Neural cell (in vitro differentiated cells): ENCODE measurements at regions not wholly inside any gene's neighbourhood (a gene's known extent, or its start where the extent isn't known, plus 50 kb on each side); places are given as distances from the start of the nearest gene placed in this dataset.

ENCODE experiments used
- H2AFZ ChIP-seq: fragments of 200-600, 300-800 bp; sonication (generic), shearing (Covaris generic); 2 replicates; pipeline ENCODE4 v1.6.0; 2014; ENCODE audit warnings: low read depth, mild to moderate bottlenecking, antibody characterized with exemption, low read length, moderate library complexity
- H3F3A ChIP-seq: fragments of 200-600 bp; shearing (Covaris generic); 2 replicates; pipeline ENCODE4 v1.6.1; 2016; ENCODE audit warnings: mild to moderate bottlenecking, moderate library complexity, mixed read lengths, antibody characterized with exemption, low read length; ENCODE audit not compliant: insufficient read depth, poor library complexity, severe bottlenecking
- H3K27ac ChIP-seq: fragments of 200-600, 300-800 bp; sonication (generic), shearing (Covaris generic); 2 replicates; pipeline ENCODE4 v1.5.1; 2014; ENCODE audit warnings: mild to moderate bottlenecking, low read length, moderate library complexity
- H3K27me3 ChIP-seq: fragments of 300-800, 200-600 bp; sonication (generic), shearing (Covaris generic); 2 replicates; pipeline ENCODE4 v1.6.0; 2014; ENCODE audit warnings: mild to moderate bottlenecking, low read depth, low read length, moderate library complexity; ENCODE audit not compliant: insufficient read depth
- H3K36me3 ChIP-seq: fragments of 300-800, 200-600 bp; sonication (generic), shearing (Covaris generic); 2 replicates; pipeline ENCODE4 v1.5.1; 2014; ENCODE audit warnings: mild to moderate bottlenecking, antibody characterized with exemption, low read length, moderate library complexity; ENCODE audit not compliant: insufficient read depth
- H3K4me2 ChIP-seq: fragments of 300-800, 200-600 bp; sonication (generic), shearing (Covaris generic); 2 replicates; pipeline ENCODE4 v1.6.0; 2014; ENCODE audit warnings: mild to moderate bottlenecking, low read length
- H3K4me3 ChIP-seq: fragments of 300-800, 200-600 bp; sonication (generic), shearing (Covaris generic); 2 replicates; pipeline ENCODE4 v1.5.1; 2014; ENCODE audit warnings: mild to moderate bottlenecking, low read length, moderate library complexity
- H3K79me2 ChIP-seq: fragments of 200-600 bp; shearing (Covaris generic); replicated peaks from 2 replicates; pipeline ENCODE4 v1.6.0; 2014; ENCODE audit warnings: mild to moderate bottlenecking, low read length, moderate library complexity; ENCODE audit not compliant: insufficient read depth
- H3K9ac ChIP-seq: fragments of 300-800, 200-600 bp; sonication (generic), shearing (Covaris generic); 2 replicates; pipeline ENCODE4 v1.6.1; 2016; ENCODE audit warnings: mild to moderate bottlenecking, low read length, mixed read lengths
- H3K9me2 ChIP-seq: fragments of 200-600 bp; shearing (Covaris generic); 2 replicates; pipeline ENCODE4 v1.6.1; 2016; ENCODE audit warnings: mild to moderate bottlenecking, low read length, mixed read lengths; ENCODE audit not compliant: insufficient read depth
- H3K9me3 ChIP-seq: fragments of 200-600, 300-800 bp; sonication (generic), shearing (Covaris generic); 2 replicates; pipeline ENCODE4 v1.6.1; 2016; ENCODE audit warnings: mild to moderate bottlenecking, mixed run types, low read length, moderate library complexity, mixed read lengths
- H4K20me1 ChIP-seq: fragments of 200-600 bp; shearing (Covaris generic); 2 replicates; pipeline ENCODE4 v1.6.1; 2016; ENCODE audit warnings: mild to moderate bottlenecking, mixed run types; ENCODE audit not compliant: insufficient read depth
- CTCF ChIP-seq: fragments of 450-650 bp; IDR thresholded peaks from 2 replicates; pipeline ENCODE4 v1.5.1; 2014; ENCODE audit warnings: antibody characterized with exemption, mild to moderate bottlenecking, moderate library complexity; ENCODE audit not compliant: poor library complexity, severe bottlenecking
- EP300 ChIP-seq: fragments of 450-650 bp; conservative IDR thresholded peaks from 2 replicates; pipeline ENCODE4 v1.6.1; 2014; ENCODE audit warnings: antibody characterized with exemption, mild to moderate bottlenecking, moderate library complexity; ENCODE audit not compliant: poor library complexity, severe bottlenecking
- EZH2 ChIP-seq: fragments of 200-600, 300-800 bp; shearing (Covaris generic), sonication (generic); IDR thresholded peaks from 2 replicates; pipeline ENCODE4 v1.6.1; 2014; ENCODE audit warnings: antibody characterized with exemption, low read length, borderline replicate concordance, mild to moderate bottlenecking; ENCODE audit not compliant: insufficient read depth, poor library complexity, severe bottlenecking
- MXI1 ChIP-seq: fragments of 450-650 bp; conservative IDR thresholded peaks from 2 replicates; pipeline ENCODE4 v1.6.1; 2014; ENCODE audit warnings: antibody characterized with exemption, mild to moderate bottlenecking; ENCODE audit not compliant: poor library complexity, severe bottlenecking
- POLR2AphosphoS5 ChIP-seq: IDR thresholded peaks from 2 replicates; pipeline ENCODE4 v1.6.1; 2012
- RAD21 ChIP-seq: fragments of 450-650 bp; conservative IDR thresholded peaks from 2 replicates; pipeline ENCODE4 v1.6.1; 2014; ENCODE audit warnings: antibody characterized with exemption, mild to moderate bottlenecking, moderate library complexity
- REST ChIP-seq: IDR thresholded peaks from 2 replicates; pipeline ENCODE4 v1.6.1; 2012; ENCODE audit warnings: borderline replicate concordance
- SMC3 ChIP-seq: fragments of 450-650 bp; conservative IDR thresholded peaks from 2 replicates; pipeline ENCODE4 v1.6.1; 2014; ENCODE audit warnings: antibody characterized with exemption, mild to moderate bottlenecking, moderate library complexity; ENCODE audit not compliant: poor library complexity
- TAF1 ChIP-seq: IDR thresholded peaks from 2 replicates; pipeline ENCODE4 v1.6.1; 2012; ENCODE audit warnings: low read depth

GRCh38 chr7:116426428-116427156 lies 72.9 kb upstream of the CAV2 start:
- Histone ChIP-seq H4K20me1 (no peaks in the 10 kb centered on the region), H3K9ac (no peak overlapping the region), H3K27ac (no peak overlapping the region), H3K79me2 (no peaks in the 10 kb centered on the region), H2AFZ (no peak overlapping the region), H3K4me3 (no peak overlapping the region), H3F3A (no peaks in the 10 kb centered on the region), H3K4me2 (no peak overlapping the region), H3K27me3 (no peaks in the 10 kb centered on the region), H3K36me3 (no peaks in the 10 kb centered on the region), H3K9me2 (no peaks in the 10 kb centered on the region), H3K9me3 (no peaks in the 10 kb centered on the region)
- no peak for TF ChIP-seq MXI1
- TF ChIP-seq REST = no peak
- no peak for TF ChIP-seq RAD21
- no peak for TF ChIP-seq SMC3
- no peak for TF ChIP-seq TAF1
- no peak for TF ChIP-seq EZH2

GRCh38 chr7:116429986-116430619 lies 69.4 kb upstream of the CAV2 start:
- Histone ChIP-seq H4K20me1 (no peaks in the 10 kb centered on the region), H3K79me2 (no peaks in the 10 kb centered on the region), H3K4me3 (no peak overlapping the region), H3K9me2 (no peaks in the 10 kb centered on the region), H3K27me3 (no peaks in the 10 kb centered on the region), H3K9ac (no peak overlapping the region), H3K36me3 (no peaks in the 10 kb centered on the region), H3K9me3 (no peaks in the 10 kb centered on the region), H3F3A (no peaks in the 10 kb centered on the region), H3K4me2 (no peak overlapping the region), H3K27ac (no peak overlapping the region), H2AFZ (no peak overlapping the region)
- TF ChIP-seq TAF1 (no peak), POLR2AphosphoS5 (no peak), MXI1 (no peak), RAD21 (no peak), REST (no peak), EZH2 (no peak), CTCF (no peak), SMC3 (no peak), EP300 (no peak)
